ENCODE measurements at regions not wholly inside any gene's neighbourhood (a gene's known extent, or its start where the extent isn't known, plus 50 kb on each side); places are given as distances from the start of the nearest gene placed in this dataset.

- ATAC-seq: peak; percentile 58
- TF ChIP-seq ZFP30 (CRISPR knock-in tag; IDR thresholded peaks at IDR 0.05): no peak
- peak; percentile 38; the same call in 1 of the 2 replicates for TF ChIP-seq TOX (CRISPR knock-in tag; IDR thresholded peaks at IDR 0.05; ENCODE audit: borderline replicate concordance)
Measured at GRCh38 chr3:101950985-101951733, 101.8 kb downstream of the NFKBIZ start.

- no peak for TF ChIP-seq ZFP30 (CRISPR knock-in tag; IDR thresholded peaks at IDR 0.05)
- no peak for TF ChIP-seq GLIS3 (CRISPR knock-in tag; IDR thresholded peaks at IDR 0.05)
- no peak for TF ChIP-seq CSRNP3 (CRISPR knock-in tag; IDR thresholded peaks at IDR 0.05)
- no peak for TF ChIP-seq ISL1 (CRISPR knock-in tag; IDR thresholded peaks at IDR 0.05)
- no peak for TF ChIP-seq ZNF70 (CRISPR knock-in tag; IDR thresholded peaks at IDR 0.05)
- no peak for TF ChIP-seq ZNF8 (CRISPR knock-in tag; IDR thresholded peaks at IDR 0.05)
- no peak for TF ChIP-seq SNAI2 (CRISPR knock-in tag; IDR thresholded peaks at IDR 0.05)
- TF ChIP-seq CSDC2 (CRISPR knock-in tag; IDR thresholded peaks at IDR 0.05): no peak
- ATAC-seq: no peak
Measured at GRCh38 chr3:101954361-101954760, 105.0 kb downstream of the NFKBIZ start.

GRCh38 chr3:101954936-101955335 is 105.6 kb downstream of the NFKBIZ start:
- no peak for ATAC-seq
- TF ChIP-seq TSHZ2 (CRISPR knock-in tag; IDR thresholded peaks at IDR 0.05) (no peak), TCF4 (CRISPR knock-in tag; IDR thresholded peaks at IDR 0.05; ENCODE audit: borderline replicate concordance) (no peak), PATZ1 (CRISPR knock-in tag; IDR thresholded peaks at IDR 0.05; ENCODE audit: borderline replicate concordance) (no peak), CSDC2 (CRISPR knock-in tag; IDR thresholded peaks at IDR 0.05) (no peak), PPARA (CRISPR knock-in tag; IDR thresholded peaks at IDR 0.05; ENCODE audit: borderline replicate concordance) (no peak), ZNF8 (CRISPR knock-in tag; IDR thresholded peaks at IDR 0.05) (no peak)

- peak; percentile 50 for ATAC-seq
- TF ChIP-seq ZFP3 (CRISPR knock-in tag; IDR thresholded peaks at IDR 0.05) (no peak), TSHZ2 (CRISPR knock-in tag; IDR thresholded peaks at IDR 0.05) (no peak), CSRNP3 (CRISPR knock-in tag; IDR thresholded peaks at IDR 0.05) (no peak), TOX (CRISPR knock-in tag; IDR thresholded peaks at IDR 0.05; ENCODE audit: borderline replicate concordance) (no peak), PATZ1 (CRISPR knock-in tag; IDR thresholded peaks at IDR 0.05; ENCODE audit: borderline replicate concordance) (no peak), ZC3H10 (CRISPR knock-in tag; IDR thresholded peaks at IDR 0.05) (no peak)
Measured at GRCh38 chr3:101962055-101962454, 112.7 kb downstream of the NFKBIZ start.
